ENCODE measurements at regions not wholly inside any gene's neighbourhood (a gene's known extent, or its start where the extent isn't known, plus 50 kb on each side); places are given as distances from the start of the nearest gene placed in this dataset.
A peak's percentile ranks its signal among the peaks of the same experiment; 100 is the strongest.

DNA sequence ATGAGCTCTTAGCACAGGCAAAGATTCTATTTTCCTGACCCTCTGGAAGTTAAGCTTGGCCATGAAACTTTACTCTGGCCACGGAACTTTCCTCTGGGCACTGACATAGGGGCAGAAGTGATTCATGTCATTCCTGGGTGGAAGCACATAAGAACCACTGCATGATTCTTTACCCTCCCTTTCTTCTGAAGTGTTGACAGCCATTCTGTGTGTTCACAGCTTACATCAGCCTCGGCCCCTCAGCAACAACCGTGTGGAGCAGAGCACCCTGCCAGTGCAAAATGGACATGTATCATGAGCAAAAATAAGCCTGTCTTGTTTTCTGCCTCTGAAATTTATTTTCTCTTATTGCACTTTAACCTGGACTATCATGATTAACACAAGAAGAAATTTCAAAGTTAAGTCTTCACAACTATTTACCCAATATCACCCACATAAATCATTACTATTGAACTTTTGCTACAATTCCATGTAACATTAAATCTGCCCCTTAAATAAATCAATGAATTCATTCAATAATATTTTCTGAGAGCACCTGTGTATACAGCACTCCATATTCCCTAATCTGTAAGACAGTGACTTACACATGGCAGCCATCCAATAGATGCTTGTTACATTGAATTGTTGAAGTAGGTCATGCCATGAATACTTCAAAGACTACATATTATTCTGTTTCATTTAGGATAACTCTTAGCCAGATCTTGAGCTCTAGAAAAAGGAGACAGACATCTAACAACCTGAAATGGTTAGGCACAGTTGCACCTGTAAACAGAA lies 531.9 kb downstream of the IRS1 start:
- no peak for DNase-seq

DNA sequence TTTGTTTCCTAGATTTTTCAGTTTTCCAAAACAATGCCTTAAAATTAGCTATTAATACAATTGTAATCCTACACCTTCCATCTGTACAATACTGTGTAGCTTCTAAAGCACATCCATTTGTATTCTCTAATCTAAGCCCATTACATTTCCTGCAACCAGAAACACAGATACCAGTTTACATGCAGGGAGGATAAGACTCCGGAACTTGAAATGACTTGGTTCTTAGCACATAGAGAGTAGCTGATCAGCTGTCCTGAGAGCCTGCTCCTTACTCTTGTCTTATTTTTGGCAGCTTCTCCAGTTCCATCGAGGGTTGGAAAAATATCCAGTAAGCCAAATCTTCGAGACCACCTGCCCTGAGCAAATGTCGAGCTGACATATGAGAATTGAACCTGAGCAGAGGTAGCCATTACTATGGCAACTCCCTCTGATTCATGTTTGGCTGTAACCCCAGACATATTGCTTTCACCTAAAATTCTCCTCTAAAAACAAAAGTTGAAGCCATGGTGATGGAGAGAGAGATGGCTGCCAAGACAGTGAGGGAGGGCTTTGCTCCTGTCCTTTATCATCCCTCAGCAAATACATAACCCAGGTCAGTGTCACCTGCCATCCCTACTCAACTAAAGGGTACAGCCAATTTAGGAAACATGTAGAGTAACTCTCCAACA lies 542.8 kb downstream of the IRS1 start:
- DNase-seq, result no peak

DNA sequence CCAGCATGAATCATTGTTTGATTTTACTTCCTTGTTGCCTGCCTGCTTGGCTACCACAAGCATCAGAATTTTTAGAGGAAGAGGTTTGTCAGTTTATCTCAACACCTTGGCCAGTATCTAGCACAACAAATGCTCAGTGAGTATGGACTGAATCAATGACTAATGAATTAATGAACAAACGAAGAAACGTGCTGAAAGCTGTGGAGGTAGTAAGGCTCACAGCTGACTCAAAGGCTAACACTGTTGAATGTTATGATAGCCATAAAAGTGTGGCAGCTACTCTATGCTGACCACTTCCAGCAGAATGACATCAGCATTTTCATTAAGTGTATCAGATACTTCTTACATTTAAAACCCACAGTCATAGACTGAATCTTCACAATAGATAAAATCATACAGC lies 543.4 kb downstream of the IRS1 start:
- no peak for DNase-seq

DNA sequence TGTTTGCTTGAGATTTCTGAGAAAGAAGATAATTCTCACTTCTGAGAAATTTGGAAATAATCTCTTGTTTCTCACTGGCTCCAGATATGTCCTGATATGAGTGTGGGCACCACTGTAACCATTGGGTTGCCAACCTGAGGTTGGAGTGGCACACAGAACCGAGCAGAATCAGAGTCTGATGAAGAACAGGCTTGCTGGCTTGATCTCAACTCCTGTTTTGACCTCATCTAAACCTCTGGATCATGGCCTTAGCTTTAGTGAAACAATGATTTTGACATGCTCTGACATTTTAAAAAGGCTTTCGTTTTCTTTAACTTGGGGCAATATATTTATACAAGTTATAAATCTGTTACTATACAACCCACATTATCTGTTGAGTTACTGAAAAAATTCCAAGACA lies 548.0 kb downstream of the IRS1 start:
- DNase-seq, result no peak

DNA sequence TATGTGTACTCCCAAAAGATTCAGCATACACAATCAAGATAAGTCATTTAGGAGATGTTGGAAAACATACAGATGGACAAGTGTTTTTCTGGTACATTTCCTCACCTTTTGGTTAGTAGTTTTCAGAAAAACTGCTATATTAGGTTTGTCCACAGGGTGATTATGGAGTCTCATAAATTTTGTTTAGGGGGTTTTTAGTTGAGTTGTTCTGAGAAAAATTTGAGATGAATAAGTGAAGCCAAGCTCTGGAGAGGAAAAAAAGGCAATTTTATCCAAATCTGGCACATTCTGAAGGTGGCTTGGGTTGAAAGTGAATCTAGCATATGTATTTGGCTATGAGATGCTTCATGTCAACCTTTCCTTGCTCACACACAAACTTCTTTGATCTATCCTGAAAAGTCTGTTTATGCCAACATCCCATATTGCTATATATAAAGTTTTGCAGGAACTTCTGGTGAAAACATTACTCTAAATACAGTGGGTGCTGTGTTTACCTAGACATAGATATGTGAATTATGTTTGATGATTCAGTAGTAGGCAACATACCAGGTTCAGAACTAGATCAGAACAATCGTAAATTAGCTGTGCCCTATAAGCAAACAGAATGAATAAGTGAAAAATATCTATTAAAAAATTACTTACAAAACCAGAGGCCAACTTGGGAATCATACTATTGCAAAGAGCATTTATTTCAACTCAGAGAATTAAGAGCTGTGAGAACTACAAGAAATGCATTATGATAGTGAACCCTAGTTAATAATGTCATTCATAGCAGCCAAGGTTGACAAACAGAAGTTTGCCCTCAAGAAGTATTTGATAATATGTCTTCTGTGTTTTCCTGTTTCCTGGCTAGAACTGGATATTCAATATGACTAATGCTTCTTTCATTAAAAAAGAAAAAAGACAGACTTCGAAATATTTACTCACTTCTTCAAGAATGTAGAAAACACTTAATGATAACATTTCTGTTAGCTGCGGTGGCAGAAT lies 552.0 kb downstream of the IRS1 start:
- DNase-seq, result no peak

DNA sequence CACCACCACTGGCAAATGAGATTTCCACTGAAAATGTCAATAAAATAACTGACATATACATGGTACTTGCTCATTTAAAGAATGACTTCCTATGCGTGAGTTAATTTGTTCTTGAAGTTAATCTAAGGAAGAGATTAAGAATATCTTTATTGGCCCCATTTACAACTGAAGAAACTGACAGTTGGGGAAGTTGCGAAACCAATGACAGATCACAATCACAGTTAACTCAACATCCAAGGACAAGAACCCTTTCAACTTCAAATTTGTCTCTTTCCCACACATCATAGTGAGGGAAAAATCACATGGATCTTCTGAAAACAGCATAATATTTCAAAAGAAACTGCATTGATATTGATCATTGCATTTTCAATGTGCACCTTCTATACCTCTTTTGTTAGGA lies 565.4 kb downstream of the IRS1 start:
- no peak for DNase-seq

DNA sequence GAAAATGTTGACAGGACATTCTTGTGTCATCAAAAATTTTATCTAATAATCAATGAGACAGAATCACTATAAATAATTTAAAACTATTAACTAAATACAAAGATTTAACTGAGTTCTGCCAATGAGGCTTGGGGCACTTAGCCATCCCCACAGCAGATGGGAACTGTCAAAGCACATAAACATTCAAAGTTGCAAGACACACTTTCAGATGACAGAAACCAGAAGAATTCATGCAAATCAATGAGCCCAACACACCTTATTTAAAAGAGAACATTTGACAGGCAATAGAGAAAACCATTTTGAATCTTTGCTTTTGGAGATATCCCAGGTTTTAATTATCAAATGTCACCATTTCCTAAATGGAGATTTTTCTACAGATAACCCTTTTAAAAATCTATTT lies 566.2 kb downstream of the IRS1 start:
- no peak for DNase-seq

DNA sequence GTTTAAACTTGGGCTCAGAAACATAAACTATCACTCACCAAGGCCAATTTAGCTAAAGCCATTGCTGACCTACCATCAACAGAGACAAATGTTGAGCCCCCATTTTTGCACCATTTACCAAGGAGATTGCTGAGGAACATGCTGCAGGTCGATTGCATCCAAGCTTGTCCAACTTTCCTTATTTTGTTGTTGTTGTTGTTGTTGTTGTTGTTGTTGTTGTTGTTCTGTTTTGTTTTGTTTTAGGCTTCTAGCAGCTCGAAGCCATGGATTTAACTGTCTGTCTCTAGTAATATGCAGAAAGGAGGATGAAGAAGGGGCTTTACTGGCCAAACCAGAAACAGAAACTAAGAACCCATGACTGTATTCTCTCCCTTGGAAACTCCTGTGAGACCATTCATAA lies 571.5 kb downstream of the IRS1 start:
- DNase-seq, result no peak

DNA sequence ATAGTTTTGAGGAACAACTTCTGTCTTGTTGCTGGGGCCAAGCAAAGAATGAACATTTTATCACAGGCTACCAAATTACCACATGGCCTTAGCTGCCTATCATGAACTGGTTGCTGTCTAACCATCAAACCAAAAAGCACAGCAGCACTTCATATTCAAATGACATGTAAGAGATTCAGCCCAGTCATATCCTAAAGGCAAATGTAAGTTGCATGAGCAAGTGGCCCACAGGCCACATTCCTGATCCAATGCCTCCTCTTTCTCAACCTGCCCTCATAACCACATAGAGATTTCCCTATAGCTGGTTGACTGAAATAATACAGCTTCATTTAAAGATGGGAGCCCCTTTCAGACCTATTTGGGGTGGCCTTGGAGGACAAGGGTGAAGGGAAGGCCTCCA lies 572.3 kb downstream of the IRS1 start:
- no peak for DNase-seq

DNA sequence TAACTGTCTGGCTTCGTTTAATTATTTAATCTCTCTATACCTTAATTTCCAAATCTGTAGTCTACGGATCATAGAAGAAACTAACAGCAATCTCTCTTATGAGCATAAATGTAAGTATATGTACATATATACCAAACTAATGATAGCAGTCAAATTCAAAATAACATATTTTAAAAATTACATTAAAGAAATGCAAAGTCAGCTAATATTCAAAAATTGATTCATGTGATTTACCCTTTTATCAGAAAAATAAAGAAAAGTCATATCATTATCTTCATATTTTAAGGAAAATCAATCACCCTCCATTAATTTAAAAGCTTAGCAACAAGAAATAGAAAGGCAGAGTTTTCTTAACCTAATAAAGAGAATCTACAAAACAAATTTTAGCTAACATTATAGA lies 575.9 kb downstream of the IRS1 start:
- DNase-seq, result no peak

DNA sequence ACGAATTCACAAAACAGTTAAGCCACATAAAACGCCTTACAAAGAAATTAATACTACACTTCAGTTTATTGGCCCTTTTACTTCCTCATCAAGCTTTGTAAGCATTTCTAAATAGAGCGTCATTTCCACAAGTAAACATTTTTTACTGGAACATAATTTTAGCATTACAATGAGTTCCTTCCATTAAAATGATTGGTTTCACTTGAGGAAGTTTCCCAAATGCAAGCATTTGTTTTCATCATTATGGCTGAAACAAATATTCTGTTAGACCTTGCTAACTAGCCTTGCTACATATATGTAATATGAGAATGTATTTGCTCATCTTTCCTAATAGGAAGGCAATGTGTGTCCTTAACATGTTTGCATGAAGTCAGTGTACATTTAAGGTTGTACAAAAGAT lies 579.1 kb downstream of the IRS1 start:
- DNase-seq, result no peak

DNA sequence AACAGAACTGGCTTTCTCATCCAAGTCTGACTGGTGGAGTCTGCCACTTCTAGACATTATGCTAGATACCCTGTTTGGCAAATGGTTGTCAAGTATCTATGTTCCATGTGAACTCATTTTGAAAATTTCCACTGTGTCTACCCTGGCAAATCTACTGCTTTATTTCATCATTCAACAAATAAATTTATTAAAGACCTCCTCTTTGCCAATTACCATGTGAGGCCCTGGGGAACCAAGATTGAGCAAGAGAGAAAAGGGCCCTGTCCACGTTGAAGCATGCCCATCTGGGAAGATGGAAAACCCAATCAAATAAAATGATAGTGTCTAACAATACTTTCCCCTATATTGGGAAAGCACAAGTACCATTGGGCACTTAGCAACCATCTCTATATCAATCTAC lies 582.4 kb downstream of the IRS1 start:
- DNase-seq, result no peak

DNA sequence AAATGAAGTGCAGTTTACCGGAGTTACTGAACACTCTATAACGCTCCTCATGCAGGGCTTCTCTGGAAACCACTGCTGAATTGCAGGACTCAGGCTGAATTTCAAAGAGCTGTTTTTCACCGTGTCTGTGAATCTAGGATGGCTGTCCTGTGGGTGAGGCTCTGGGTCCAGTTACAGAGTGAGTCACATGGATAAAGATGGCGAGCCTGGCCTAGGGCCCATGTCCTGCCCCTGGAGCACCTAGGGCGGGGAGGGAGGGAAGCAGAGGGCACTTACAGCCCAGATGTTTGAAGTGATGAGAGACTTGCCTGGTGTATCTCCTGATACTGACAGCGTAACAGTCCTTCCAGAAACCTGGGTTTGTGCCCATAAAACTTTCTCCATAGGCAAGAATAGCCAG lies 583.0 kb downstream of the IRS1 start:
- DNase-seq, result no peak

DNA sequence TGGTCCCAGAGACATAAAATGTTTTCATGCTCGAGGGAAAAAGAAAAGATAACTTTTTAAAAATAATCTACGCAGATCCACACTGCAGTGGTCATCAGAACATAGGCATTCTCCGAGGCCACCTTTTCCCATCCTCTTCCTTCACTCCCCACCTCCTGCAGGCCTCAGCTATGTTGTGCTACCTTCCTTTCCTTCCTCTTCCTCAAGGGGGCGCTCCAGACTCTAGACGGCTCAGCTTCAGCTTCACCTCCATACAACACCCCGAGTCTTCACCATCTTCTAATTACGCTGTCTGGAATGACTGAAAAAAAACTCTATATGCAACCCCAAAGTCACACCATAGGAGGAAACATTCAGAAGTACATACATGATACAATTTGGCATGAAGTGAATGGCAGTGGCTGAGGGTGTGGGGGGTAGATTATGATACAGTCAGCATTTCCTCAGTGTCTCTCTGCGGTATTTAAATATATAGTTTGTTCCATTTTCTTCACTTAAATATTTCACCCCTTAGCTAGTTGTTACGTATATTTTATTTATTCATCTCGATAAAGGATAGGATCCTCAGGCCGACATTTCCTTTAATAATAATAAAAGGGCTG lies 583.6 kb downstream of the IRS1 start:
- DNase-seq, result peak; percentile 38

DNA sequence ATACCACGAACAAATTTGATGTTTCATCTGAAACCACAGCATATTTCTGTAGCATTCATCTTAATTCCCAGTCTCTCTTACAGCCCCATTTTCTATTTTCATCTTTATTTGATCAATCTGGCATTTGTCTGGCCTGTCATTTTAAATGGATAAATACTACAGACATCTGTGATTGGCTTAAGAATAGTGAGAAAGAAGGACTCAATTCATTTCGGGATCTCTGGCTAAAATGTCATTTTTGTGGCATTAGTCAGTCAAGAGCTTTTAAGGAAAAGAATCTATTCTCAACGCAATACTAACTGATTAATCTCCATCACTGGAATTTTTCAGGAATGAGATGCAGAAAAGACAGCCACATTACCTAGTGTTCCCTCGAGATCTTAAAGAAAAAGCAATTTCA lies 585.9 kb downstream of the IRS1 start:
- no peak for DNase-seq

DNA sequence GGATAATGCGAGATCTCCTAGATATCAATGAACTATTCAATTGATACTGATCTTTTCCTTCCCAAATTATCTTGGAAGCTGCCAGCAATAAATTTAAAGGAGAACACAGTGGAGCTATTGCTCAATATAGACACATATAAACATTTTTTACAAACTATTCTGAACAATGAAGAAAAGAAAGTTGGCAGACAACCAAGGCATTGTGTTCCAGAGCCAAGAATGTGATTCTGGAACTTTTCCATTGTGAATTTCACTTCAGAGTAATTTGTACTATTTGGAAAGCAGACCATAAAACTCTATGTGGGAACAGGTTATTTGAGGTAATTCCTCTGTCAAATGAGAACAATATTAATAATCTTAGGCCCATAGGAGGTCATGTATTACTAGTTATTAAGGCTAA lies 588.2 kb downstream of the IRS1 start:
- no peak for DNase-seq

DNA sequence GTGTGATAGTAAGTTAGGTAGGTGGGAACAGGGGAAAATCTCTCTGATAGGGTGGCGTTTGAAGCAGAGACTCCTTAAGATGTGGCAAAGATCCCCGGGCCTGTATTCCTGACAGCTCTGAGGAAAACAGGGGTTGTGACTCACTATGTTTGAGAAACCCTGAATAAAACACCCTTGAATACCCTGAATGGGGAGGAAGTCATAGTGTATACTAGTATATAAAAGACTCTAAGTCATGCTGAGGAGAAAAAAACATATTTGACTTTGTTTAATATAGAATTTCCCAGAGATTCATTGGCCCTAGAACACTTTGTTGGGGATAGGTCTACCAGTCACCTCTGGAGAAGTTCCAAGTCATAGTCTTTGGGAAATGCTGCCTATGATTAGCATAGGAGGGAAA lies 590.9 kb downstream of the IRS1 start:
- no peak for DNase-seq

DNA sequence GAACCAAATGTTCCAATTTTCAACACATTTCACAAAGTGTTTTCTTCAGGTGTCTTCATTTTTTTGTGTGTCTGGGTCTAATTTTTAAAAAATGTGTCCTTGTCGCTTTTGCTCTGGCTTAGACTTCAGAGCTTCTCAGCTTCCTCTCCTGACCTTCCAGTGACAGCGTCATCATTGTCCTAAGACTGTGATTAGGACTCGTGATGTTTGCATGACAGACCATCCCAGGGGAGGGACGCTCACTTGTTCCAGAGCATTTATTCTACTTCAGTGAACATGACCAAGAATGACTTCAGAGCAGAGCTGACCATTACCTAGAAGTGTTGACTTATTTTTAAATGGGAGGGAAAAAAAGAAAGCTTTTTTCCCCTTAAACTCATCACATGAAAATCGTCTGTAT lies 591.9 kb downstream of the IRS1 start:
- no peak for DNase-seq

DNA sequence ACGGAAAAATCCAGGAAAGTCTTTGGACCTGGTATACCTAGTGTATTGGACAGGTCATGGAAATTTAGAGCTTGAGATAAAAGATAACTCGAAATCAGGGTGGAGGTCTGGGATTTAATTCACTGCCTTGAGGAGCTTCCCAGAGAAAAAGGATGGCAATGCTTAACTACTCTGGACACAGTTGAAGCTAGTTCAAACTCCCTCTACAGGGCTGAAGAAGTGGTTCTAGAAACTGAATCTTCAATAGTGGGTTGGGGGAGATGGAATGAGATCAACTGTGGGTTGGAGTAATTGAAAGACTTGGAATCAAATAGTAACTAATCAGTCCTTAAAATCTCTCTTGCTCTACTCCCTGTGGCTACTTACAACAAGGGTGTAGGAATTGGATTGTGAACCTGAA lies 600.1 kb downstream of the IRS1 start:
- DNase-seq, result no peak

DNA sequence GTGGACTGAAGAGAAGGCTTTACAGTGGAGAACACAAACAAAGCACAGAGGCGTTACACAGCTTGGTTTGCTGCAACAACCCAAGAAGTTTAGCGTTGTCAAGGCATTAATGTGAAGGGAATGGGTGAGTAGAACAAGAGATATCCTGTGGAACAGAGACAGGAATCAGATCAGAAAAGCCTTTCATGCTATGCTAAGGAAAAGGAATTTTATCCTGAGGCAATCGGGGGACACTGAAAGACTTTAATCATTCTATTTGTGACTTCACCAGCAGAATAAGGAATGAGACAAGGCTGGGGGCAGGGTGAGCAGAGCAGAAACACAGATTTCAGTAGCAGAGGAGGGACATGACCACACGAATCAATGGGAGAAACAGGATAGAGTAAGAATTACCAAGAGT lies 600.7 kb downstream of the IRS1 start:
- no peak for DNase-seq

DNA sequence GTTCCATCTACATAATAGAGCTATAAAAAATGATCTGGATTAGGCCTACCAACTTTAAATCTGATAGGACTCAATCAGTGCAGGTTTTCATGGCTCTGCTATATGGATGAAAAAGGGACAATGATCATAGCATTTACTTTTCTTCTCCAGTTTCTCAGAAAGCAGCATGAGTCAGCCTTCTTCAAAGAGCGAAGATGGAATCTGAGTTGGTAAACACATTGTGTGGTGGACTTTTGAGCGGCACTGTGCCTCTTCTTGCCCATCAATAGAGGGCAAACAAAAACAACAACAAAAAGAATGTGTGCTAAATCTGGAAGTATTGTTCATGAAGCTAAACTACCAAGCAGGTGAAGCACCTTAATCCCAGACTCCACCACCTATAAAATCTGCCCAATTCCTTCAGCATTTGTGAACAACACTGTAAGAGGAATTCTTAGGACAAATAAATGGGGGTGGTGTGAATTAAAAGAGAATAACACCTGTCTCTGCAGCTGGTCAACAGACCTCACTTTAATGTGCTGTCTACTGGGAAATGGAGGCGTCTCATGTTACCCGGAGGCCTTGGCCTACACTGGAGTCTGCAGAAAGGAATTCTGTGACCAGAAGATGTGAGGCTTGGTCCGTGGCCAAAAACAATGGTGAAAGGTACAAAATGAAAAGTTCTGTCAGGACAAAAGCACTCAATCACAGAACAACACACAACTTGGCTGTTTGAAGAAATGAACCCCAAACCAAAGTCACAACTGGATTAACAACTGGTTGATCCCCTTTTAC lies 609.0 kb downstream of the IRS1 start:
- DNase-seq, result no peak

DNA sequence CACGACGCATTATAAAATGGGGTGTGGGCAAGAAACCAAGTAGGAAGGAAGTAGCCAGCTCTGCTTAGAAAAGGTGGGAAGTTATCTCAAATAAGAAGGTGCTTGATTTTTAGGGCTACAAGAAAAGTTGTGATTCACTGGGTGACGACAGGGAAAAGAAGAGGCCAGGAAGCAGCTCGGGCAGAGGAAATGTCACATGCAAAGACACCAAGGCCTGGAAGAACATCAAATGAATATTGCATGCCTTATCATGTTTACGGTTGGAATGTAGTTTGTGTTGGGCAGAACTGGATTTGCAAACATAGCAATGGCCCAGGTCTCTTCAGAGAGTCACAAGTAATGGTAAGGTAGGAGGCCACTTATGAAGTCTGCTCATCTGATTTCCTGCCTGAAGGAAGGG lies 610.6 kb downstream of the IRS1 start:
- DNase-seq, result no peak

DNA sequence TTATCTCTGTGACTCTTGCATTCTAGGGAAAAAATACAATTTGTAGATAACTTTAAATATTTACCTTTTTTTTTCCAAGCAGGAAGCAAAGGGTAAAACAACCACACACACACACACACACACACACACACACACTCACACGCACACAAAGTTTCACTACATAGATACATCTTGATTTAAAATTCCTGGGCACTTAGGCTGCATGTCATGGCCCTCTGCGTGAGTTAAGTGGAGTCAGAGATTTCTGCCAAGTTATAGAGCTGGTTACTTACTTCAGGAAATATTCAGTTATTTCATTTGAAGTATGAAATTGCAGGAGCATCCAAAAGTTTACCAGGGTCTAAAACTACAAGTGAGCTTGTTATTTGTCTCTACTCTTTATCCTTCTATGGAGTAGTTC lies 612.0 kb downstream of the IRS1 start:
- no peak for DNase-seq

Measured in stimulated activated CD4-positive, alpha-beta T cell treated with anti-CD3 and anti-CD28 coated beads, Interleukin-12 subunit alpha, Interleukin-12 subunit beta, amount 100 ng/mL, for 4 hours (primary cell).